Panc1 (cell line): ENCODE measurements at regions not wholly inside any gene's neighbourhood (a gene's known extent, or its start where the extent isn't known, plus 50 kb on each side); places are given as distances from the start of the nearest gene placed in this dataset.

Experiments
- POLR2AphosphoS5 ChIP-seq: IDR thresholded peaks from 2 replicates; pipeline ENCODE4 v1.6.1; 2012; ENCODE audit warnings: mild to moderate bottlenecking, low read depth, low read length, moderate library complexity
- TF ChIP-seq, protein P1 (sequence below): fragments of 450-650 bp; IDR thresholded peaks from 2 replicates; pipeline ENCODE4 v1.5.1; 2017; ENCODE audit warnings: mild to moderate bottlenecking

- TF ChIP-seq, protein P1, sequence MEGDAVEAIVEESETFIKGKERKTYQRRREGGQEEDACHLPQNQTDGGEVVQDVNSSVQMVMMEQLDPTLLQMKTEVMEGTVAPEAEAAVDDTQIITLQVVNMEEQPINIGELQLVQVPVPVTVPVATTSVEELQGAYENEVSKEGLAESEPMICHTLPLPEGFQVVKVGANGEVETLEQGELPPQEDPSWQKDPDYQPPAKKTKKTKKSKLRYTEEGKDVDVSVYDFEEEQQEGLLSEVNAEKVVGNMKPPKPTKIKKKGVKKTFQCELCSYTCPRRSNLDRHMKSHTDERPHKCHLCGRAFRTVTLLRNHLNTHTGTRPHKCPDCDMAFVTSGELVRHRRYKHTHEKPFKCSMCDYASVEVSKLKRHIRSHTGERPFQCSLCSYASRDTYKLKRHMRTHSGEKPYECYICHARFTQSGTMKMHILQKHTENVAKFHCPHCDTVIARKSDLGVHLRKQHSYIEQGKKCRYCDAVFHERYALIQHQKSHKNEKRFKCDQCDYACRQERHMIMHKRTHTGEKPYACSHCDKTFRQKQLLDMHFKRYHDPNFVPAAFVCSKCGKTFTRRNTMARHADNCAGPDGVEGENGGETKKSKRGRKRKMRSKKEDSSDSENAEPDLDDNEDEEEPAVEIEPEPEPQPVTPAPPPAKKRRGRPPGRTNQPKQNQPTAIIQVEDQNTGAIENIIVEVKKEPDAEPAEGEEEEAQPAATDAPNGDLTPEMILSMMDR: no peak
- TF ChIP-seq POLR2AphosphoS5: no peak
Observed at GRCh38 chr5:72613515-72613914, 106.3 kb upstream of the ZNF366 start.
